IMR-90 (cell line): ENCODE measurements at regions not wholly inside any gene's neighbourhood (a gene's known extent, or its start where the extent isn't known, plus 50 kb on each side); places are given as distances from the start of the nearest gene placed in this dataset.
A peak's percentile ranks its signal among the peaks of the same experiment; 100 is the strongest.

Source experiments
- ATAC-seq: fragments of 200-7000 bp; cut with Tn5 transposase; 2 replicates; pipeline ENCODE4 v1.9.1; 2020; ENCODE audit warnings: low read depth, mild to moderate bottlenecking, moderate library complexity
- BruUV-seq: library from RNA; stranded (reverse); fragments of 400-500 nt; replicated peaks from 2 replicates; lab custom pipeline; 2021; lab: Mats Ljungman, UMichigan
- CTCF ChIA-PET: fragments of 300-600 bp; formaldehyde crosslinking; extraction: SDS; loops from one replicate; lab custom pipeline; 2021; ENCODE audit warnings: antibody characterized with exemption; lab: Yijun Ruan, JAX
- POLR2A ChIA-PET: fragments of 300-600 bp; sonication (Branson Sonifier 250); formaldehyde crosslinking; loops from one replicate; lab custom pipeline; 2022; ENCODE audit warnings: antibody characterized with exemption; ENCODE audit not compliant: unreplicated experiment; lab: Charles Lee
- DNase-seq: peaks from one replicate; pipeline ENCODE4 v3.0.0; 2013
- H2AFZ ChIP-seq: replicated peaks from 2 replicates; pipeline ENCODE3; 2013; ENCODE audit warnings: low read length, mild to moderate bottlenecking; ENCODE audit not compliant: poor library complexity
- H2AK5ac ChIP-seq: 2 replicates; pipeline ENCODE4 v1.6.1; 2013; ENCODE audit warnings: low read depth, low read length, inconsistent platforms
- H2AK9ac ChIP-seq: replicated peaks from 2 replicates; pipeline ENCODE3; 2013; ENCODE audit warnings: mild to moderate bottlenecking, low read depth, low read length, moderate library complexity; ENCODE audit not compliant: poor library complexity
- H2BK120ac ChIP-seq: 2 replicates; pipeline ENCODE4 v1.6.1; 2013; ENCODE audit warnings: low read depth, low read length, inconsistent platforms
- H2BK15ac ChIP-seq: 3 replicates; pipeline ENCODE4 v1.6.1; 2013; ENCODE audit warnings: low read depth, low read length, inconsistent platforms
- H2BK20ac ChIP-seq: 2 replicates; pipeline ENCODE4 v1.6.1; 2013; ENCODE audit warnings: low read depth, mild to moderate bottlenecking, inconsistent platforms, low read length, moderate library complexity
- H2BK5ac ChIP-seq: 2 replicates; pipeline ENCODE4 v1.6.1; 2013; ENCODE audit warnings: mild to moderate bottlenecking, low read depth, low read length, inconsistent platforms; ENCODE audit not compliant: poor library complexity, severe bottlenecking
- H3K14ac ChIP-seq: replicated peaks from 2 replicates; pipeline ENCODE4 v1.6.1; 2013; ENCODE audit warnings: low read depth, low read length, inconsistent platforms
- H3K18ac ChIP-seq: 2 replicates; pipeline ENCODE4 v1.6.1; 2013; ENCODE audit warnings: low read depth, low read length, control low read depth
- H3K23ac ChIP-seq: 2 replicates; pipeline ENCODE4 v1.6.1; 2013; ENCODE audit warnings: low read depth, low read length, inconsistent platforms
- H3K27ac ChIP-seq: 2 replicates; pipeline ENCODE4 v1.5.1; 2013; ENCODE audit warnings: mild to moderate bottlenecking, control low read depth, low read length; ENCODE audit not compliant: insufficient read depth
- H3K27me3 ChIP-seq: 2 replicates; pipeline ENCODE4 v1.6.1; 2013; ENCODE audit warnings: low read length; ENCODE audit not compliant: control insufficient read depth, insufficient read depth
- H3K36me3 ChIP-seq: 2 replicates; pipeline ENCODE4 v1.6.1; 2013; ENCODE audit warnings: low read length, mixed read lengths; ENCODE audit not compliant: control insufficient read depth, insufficient read depth
- H3K4ac ChIP-seq: 2 replicates; pipeline ENCODE4 v1.6.1; 2013; ENCODE audit warnings: low read depth, low read length, inconsistent platforms
- H3K4me1 ChIP-seq: 2 replicates; pipeline ENCODE4 v1.6.1; 2013; ENCODE audit warnings: low read length, mixed read lengths; ENCODE audit not compliant: control insufficient read depth, insufficient read depth
- H3K4me2 ChIP-seq: 2 replicates; pipeline ENCODE4 v1.6.1; 2013; ENCODE audit warnings: low read depth, mild to moderate bottlenecking, control low read depth, low read length, moderate library complexity
- H3K4me3 ChIP-seq: 2 replicates; pipeline ENCODE4 v1.5.1; 2013; ENCODE audit warnings: low read depth, mild to moderate bottlenecking, control low read depth, low read length, moderate library complexity; ENCODE audit not compliant: insufficient read depth
- H3K56ac ChIP-seq: 2 replicates; pipeline ENCODE4 v1.6.1; 2013; ENCODE audit warnings: low read length, inconsistent platforms; ENCODE audit not compliant: insufficient read depth; ENCODE audit errors: extremely low read depth
- H3K79me1 ChIP-seq, 2 experiments: 2 replicates each; pipeline ENCODE4 v1.6.1; 2013; ENCODE audit warnings: low read length in 2 of 2, inconsistent platforms in 1 of 2, low read depth in 1 of 2
- H3K9ac ChIP-seq: 2 replicates; pipeline ENCODE4 v1.6.1; 2013; ENCODE audit warnings: low read depth, low read length, control low read depth
- H3K9me1 ChIP-seq: 2 replicates; pipeline ENCODE4 v1.6.1; 2013; ENCODE audit warnings: low read length, inconsistent platforms; ENCODE audit not compliant: insufficient read depth
- H3K9me3 ChIP-seq: 2 replicates; pipeline ENCODE4 v1.6.1; 2013; ENCODE audit warnings: low read length; ENCODE audit not compliant: control insufficient read depth, insufficient read depth
- H4K20me1 ChIP-seq: 2 replicates; pipeline ENCODE4 v1.6.1; 2013; ENCODE audit warnings: low read length, inconsistent platforms; ENCODE audit not compliant: insufficient read depth
- H4K5ac ChIP-seq: 2 replicates; pipeline ENCODE4 v1.6.1; 2013; ENCODE audit warnings: mild to moderate bottlenecking, low read depth, low read length, control low read depth
- H4K8ac ChIP-seq, 2 experiments: 2 replicates each; pipeline ENCODE4 v1.6.1; 2013; ENCODE audit warnings: low read depth in 2 of 2, low read length in 2 of 2, control low read depth in 1 of 2, inconsistent platforms in 1 of 2
- H4K91ac ChIP-seq: 2 replicates; pipeline ENCODE4 v1.6.1; 2013; ENCODE audit warnings: low read depth, low read length, inconsistent platforms; ENCODE audit not compliant: insufficient read depth
- MAFK ChIP-seq: IDR thresholded peaks from 2 replicates; pipeline ENCODE4 v1.6.1; 2012; ENCODE audit warnings: low read depth, low read length, improper control_type of control experiment
- MAZ ChIP-seq: IDR thresholded peaks from 2 replicates; pipeline ENCODE4 v1.6.1; 2012; ENCODE audit warnings: low read depth, mild to moderate bottlenecking, low read length, improper control_type of control experiment, moderate library complexity, borderline replicate concordance
- dilution Hi-C: fragments of 300-500 bp; cut with HindIII; formaldehyde crosslinking; loops from one replicate; pipeline ENCODE4 v1.14.3; 2018; ENCODE audit warnings: low sequenced_read_pairs; ENCODE audit not compliant: unreplicated experiment
- in situ Hi-C: fragments of 300-500 bp; cut with MboI; formaldehyde crosslinking; loops from 3 replicates; pipeline ENCODE4 v1.14.3; 2019; ENCODE audit warnings: low sequenced_read_pairs, inconsistent platforms, mixed read lengths
- intact Hi-C: fragments of 100-400 bp; cut with micrococcal nuclease; formaldehyde crosslinking; loops from 2 replicates; pipeline ENCODE4 v1.10.0; 2022

GRCh38 chr6:112739766-112740165 lies 392.6 kb downstream of the RFPL4B start:
- H3K36me3 ChIP-seq, result no peaks in the 10 kb centered on the region
- no peak overlapping the region for H3K4ac ChIP-seq
- H3K9me1 ChIP-seq, result no peaks in the 10 kb centered on the region
- no peak overlapping the region for H3K4me3 ChIP-seq
- no peak for ATAC-seq
- in situ Hi-C loops (no loop called here), dilution Hi-C loops (no loop called here), intact Hi-C loops (no loop called here)
- no peak overlapping the region for H3K4me2 ChIP-seq
- peaks cover 2% of the 10 kb centered on the region; the same call in 1 of the 2 replicates for H3K4me1 ChIP-seq
- H2BK20ac ChIP-seq, result no peak overlapping the region
- no peak overlapping the region for H2AFZ ChIP-seq
- ChIA-PET CTCF (no interaction called here), POLR2A (no interaction called here)
- TF ChIP-seq MAZ (no peak), MAFK (peak; percentile 57; the same call in 1 of the 2 replicates)
- no TSS peak for BruUV-seq
- no peak overlapping the region for H3K14ac ChIP-seq
- H3K9me3 ChIP-seq, result no peaks in the 10 kb centered on the region
- no peaks in the 10 kb centered on the region for H3K79me1 ChIP-seq
- no peak overlapping the region for H3K56ac ChIP-seq
- no peak overlapping the region for H2BK15ac ChIP-seq
- no peaks in the 10 kb centered on the region for H3K27me3 ChIP-seq
- H4K91ac ChIP-seq, result no peak overlapping the region
- no peak overlapping the region for H2BK5ac ChIP-seq
- no peak overlapping the region for H2AK5ac ChIP-seq
- no peak for DNase-seq
- H2BK120ac ChIP-seq, result no peak overlapping the region
- no peak overlapping the region for H3K18ac ChIP-seq
- no peak overlapping the region for H3K27ac ChIP-seq
- no peak overlapping the region for H4K5ac ChIP-seq
- H4K20me1 ChIP-seq, result no peaks in the 10 kb centered on the region
- H3K23ac ChIP-seq, result no peak overlapping the region
- no peak overlapping the region for H3K9ac ChIP-seq
- no peak overlapping the region for H4K8ac ChIP-seq
- H2AK9ac ChIP-seq, result no peak overlapping the region
